ENCODE measurements at regions not wholly inside any gene's neighbourhood (a gene's known extent, or its start where the extent isn't known, plus 50 kb on each side); places are given as distances from the start of the nearest gene placed in this dataset.
"Not testable (repeated sequence)": the region's sequence is repeated elsewhere in the genome, so short reads cannot be mapped to it uniquely, and the experiment has no call there.

DNA sequence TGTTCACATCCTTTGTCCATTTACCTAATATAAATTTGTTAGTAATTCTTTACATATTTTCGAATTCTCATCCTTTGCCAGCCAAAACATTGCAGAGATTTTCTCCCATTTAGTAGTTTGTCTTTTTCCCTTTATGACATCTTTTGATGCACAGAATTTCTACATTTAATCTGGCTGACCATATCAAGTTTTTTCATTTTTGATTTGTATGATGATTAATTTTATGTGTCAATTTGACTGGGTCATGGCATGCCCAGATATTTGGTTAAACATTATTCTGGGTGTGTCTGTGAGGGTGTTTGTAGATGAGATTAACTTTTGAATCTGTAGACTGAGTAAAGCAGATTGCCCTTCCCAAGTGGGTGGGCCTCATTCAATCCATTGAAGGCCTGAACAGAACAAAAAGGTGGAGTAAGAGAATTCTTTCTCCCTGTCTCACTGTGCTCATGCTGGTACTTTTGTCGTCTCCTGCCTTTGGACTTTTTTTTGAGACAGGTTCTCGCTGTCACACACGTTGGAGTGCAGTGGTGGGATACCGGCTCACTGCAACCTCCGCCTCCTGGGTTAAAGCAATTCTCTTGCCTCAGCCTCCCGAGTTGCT lies 72.1 kb upstream of the EPB41L1 start:
- no peak for DNase-seq (ENCODE audit: low read depth)

DNA sequence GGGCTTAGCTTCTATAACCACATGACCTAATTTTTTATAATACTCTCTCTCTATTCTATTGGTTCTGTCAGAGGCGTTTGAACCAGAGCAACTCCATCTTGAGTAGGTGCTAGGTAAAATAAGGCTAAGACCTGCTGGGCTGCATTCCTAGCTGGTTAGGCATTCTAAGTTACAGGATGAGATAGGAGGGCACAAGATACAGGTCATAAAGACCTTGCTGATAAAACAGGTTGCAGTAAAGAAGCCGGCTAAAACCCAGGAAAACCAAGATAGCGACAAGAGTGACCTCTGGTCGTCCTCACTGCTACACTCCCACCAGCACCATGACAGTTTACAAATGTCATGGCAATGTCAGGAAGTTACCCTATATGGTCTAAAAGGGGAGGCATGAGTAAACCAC lies 71.3 kb upstream of the EPB41L1 start:
- DNase-seq (ENCODE audit: low read depth) = not testable (repeated sequence)

DNA sequence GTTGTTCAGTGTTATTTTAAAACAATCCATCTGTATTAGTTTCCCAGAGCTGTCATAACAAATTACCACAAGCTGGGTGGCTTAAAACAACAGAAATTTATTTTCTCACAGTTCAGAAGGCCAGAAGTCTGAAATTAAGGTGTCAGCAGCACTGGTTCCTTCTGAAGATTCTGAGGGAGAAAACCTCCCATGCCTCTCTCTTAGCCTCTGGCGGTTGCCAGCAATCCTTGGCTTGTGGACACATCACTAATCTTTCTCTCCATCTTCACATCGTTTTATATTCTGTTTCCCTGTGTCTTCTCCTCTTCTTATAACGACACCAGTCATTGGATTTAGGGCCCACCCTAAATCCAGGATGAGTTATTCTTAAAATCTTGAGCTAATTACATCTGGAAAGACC lies 70.2 kb upstream of the EPB41L1 start:
- no peak for DNase-seq (ENCODE audit: low read depth)

DNA sequence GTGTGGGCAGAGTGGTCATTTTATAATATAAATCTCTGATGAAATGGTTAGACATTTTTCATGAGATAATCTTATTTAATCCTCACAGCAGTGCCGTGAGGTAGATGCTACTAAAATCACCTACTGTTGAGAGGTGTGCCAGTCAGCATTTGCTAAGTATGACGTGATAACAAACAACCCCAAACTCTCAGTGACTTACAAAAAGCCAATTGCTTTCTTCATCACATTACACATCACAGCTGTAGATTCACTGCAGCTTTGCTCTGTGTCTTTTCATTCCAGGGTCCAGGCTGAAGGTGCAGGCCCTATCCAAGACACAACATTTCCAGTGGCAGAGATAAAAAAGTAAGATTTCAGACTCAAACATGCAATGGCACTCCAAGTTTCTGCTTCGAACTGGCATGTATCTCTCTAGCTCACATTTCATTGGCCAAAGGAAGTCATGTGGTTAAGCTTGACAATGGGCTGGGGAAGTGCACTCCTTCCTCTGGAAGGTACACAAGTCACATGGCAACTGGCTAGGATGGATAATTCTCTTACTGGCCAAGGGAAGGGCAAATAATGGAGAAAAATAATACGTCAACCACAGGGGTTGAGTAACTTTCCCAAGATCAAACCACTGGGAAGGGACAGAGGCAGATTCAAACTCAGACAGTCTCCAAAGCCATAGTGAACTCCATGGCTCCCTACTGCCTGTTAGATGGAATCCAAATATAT lies 69.5 kb upstream of the EPB41L1 start:
- DNase-seq (ENCODE audit: low read depth) = no peak

DNA sequence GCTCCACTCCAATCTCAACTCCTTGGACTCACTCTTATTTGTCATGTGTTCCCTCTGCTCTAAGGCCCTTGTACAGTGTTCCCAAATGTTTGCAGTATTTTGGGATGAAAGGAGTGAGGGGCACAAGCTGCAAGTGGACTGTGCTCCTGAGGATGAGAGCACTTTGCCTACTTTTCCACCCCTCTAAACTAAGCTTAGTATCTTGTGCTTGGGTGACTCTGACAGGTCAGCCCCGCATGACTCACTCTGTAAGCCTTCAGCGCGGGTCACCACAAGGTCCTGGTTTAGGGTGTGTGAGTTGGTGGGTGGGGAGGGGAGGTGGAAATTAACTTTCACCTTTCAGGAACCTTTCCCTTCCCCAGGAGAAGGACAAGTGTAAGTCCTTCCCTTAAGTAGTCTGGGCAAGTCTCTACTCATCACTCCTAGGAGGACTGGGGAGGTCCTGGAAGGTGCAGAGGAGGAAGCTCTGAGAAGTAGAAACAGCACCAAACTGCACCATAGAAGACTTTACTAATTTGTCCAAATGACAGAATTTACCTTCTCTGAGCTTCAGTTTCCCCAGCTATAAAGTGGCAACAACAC lies 68.8 kb upstream of the EPB41L1 start:
- no peak for DNase-seq (ENCODE audit: low read depth)

DNA sequence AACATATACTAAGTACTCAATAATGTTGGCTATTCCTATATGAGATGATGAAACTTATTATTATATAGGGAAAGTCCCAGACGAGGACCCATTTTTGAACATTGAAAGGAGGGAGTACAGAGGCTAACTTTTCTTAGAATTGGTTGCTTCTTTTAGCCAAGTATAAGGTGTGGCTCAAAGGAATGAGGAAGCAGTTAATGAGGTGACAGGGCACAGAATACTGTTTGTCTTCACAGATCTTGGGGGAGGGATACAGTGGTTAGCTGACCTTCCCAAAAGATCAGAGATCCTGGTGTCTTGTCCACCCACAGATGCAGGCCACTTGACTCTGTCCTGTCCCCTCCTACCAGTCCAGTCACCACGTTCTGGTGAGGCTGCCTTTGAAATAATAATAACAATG lies 67.8 kb upstream of the EPB41L1 start:
- no peak for DNase-seq (ENCODE audit: low read depth)

DNA sequence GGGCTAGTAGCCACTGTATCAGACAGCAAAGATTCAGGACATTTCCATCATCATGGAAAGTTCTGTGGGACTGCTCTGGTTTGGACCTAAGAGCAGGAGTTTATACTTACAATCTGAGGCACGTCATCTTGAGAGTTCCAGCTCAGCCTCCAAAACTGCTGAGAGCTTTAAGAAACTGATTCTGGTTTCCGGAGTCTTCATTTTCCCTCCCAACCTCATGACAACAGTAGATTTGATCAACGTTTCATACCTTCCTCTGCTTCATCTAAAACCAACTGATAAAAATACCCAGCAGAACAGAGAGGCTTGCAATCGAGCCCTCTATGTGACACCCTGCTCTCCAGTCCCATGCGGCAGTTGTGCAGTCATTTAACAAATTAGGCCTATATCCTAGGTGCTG lies 64.3 kb upstream of the EPB41L1 start:
- no peak for DNase-seq (ENCODE audit: low read depth)

DNA sequence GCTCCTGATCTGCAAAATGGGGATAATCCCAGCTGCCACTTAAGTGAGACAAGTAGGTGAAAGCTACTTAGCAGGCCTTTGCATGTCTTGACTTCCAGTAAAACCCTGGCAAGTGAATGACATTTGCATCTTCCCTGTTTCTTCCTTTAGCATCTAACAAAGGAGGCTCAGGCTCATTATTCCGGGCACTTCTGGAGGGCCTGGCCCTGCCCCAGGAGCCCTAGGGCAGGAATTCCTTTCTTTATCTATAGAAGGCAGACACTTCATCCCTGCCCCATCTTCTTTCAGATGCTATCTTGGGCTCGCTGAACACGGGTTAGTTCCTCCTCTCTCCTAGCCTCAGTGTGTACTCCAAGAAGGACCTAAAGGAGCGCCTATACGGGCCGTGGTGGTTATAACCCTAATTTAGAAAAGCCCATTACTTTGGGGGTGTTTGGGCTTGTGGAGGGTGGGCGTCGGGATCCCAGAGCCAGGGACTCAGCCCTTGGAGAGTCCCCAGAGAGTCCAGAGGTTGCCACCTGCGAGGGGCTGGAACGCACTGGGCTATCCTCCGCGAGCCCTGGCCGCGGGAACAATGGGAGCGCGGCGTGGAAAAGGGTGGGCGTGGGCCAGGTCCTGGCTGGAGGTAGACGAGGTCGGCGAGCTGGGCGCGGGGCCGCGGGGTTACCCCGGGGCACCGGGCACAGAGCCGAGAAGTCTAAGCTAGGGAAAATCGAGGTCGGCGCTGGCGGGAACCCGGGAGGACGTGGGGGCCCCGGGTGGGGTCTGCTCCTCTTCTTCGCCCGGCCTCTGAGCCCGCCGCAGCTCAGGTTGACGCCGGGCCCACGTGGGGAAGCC lies 62.8 kb upstream of the EPB41L1 start:
- no peak for DNase-seq (ENCODE audit: low read depth)

DNA sequence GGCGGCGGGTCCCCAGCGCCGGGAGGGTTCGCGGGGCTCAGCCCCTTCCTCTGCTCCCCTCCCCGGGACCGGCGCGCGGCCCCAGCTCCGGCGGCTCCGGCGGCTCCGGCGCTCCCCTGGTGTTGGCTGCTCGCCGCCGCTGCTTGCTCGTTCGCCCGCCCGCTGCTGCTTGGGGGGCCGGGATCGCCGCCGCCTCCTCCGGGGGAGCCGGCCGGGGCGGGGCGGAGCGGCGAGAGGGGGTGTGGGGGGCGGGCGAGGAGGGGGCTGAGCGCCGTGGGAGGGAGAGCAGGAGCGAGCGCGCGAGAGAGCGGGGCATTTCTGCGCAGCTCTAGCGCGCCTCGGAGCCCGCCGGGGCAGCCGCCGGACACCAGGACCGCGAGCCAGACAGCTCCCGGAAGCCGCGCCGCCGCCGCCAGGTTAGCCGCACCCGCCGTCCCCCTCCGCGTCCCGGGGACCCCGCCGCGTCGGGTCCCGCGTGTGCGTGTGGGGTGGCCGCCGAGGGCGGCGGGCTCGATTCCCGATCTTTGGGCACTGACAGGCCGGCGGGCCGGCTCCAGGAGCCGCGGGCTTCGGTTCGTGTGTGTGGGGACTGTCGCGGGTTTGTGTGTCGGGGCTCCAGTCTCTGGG lies 62.0 kb upstream of the EPB41L1 start:
- no peak for DNase-seq (ENCODE audit: low read depth)

DNA sequence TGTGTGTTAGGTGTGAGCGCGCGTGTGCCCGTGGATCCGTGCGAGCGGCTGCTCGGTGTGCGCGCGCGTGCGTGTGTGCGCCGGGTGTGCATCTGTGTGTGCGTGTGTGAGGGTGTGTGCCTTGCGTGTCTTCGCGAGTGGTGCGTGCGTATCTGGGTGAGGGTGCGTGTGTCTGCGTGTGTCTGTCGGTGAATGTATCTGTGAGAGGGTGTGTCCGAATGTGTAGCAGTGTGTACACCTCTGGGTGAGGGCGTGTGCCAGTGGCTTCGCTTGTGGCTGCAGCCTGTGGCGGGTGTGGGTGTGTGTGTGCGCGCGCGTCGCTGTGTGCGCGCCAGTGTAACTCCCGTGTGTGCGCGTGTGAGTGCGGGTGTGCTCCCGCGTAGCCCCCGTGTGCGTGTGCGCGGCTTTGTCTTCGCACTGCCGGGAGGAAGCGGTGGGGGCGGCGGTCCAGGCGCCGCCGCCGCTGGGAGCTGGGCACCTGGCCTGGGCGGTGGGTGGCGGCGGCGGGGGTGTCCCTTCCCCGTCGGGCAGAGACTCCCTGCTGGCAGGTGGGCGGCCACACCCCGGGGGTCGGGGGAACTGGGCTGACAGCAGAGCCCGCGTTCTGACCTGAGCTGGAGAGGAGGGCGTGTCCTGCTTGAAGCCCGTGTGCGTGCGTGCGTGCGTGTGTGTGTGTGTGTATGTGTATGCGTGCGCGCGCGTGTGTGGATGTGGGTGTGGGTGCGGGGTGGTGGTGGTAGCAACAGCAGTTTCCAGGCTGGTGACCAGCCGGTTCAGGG lies 61.3 kb upstream of the EPB41L1 start:
- peak; percentile 6 for DNase-seq (ENCODE audit: low read depth)

DNA sequence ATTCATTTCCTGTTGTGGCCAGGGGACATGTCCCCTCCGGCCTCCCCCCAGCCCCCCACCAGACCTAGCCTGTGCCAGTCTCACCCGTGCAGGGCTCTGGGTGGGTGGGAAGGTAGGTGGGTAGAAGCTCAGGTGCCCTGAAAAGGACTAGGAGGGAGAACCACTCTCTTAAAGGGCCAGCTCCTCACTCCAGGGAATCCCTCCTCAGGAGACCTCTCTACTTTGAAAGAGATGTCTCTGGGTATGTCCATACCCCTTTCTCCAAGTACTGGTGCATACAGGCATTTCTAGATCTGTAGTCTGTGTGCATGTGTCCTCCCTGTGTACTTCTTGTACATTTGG lies 60.8 kb upstream of the EPB41L1 start:
- no peak for DNase-seq (ENCODE audit: low read depth)

DNA sequence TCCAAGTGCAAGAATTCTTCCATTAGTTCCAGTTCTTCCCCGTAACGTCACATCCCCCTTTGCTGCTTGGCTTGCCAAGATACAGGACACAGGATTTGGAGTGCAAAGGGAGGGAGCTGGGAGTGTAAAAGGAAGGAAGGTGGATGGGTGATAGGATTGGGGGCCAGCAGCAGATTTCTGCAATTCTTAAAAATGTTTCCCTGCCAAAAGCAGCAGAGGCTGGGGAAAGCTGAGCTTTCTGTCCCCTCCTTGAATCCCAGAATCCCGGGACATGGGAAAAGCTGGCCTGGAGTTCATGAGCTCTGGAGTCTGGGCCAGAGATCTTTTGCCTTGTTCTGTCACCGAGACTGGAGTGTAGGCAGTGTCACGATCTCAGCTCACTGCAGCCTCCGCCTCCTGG lies 60.0 kb upstream of the EPB41L1 start:
- no peak for DNase-seq (ENCODE audit: low read depth)

DNA sequence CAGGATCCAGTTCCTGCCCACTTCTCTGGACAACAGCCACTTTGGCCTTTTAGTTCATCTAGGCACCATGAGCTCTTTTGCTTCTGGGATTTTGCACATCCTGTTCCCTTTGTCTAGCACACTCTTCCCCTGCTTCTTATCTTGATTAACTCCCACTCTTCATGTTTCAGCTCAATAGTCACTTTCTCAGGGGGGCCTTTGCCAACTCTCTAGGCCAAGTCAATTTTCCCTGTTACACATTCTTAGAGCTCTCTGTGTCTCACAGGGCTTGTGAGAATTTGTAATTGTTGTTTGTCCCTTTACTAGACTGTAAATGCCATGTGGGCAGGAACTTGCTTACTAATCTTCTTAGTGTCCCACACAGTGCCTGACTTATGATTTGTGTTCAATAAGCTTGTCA lies 58.1 kb upstream of the EPB41L1 start:
- DNase-seq (ENCODE audit: low read depth) = no peak

DNA sequence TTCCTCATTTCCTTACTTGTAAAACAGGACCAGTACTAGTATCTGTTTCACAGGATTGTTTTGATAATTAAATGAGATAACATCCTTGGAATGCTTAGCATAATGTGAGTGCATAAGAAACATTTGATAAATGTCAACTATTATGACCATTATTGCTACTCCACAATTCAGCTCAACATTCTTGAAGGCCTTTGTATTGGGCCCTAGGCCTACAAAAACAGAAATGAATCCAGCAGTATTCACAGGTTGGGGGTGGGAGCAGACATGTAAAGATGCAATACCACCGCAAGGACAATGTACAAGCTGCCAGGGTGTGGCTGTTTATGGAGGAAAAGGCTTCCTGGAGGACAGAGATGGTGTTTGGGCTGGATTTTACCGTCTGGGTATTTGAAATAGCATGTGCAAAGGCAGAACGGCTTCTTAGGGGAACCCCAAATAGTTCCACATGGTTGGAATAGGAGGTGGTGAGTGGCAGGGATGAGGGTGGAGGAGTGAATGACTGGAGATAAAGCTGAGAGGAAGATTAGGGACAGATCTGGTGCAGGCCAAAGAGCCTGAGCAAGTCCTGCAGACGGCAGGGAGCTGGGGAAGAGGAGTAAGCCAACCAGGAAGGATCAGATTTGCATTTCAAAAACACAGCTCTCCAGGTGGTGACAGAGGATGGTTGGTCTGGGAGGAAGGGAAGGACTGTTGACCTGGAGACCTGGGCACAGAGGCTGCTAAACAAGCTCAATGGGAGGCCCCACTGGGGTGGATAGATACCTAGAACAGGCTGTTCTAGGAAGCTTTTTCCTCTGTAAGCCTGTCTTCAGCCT lies 57.0 kb upstream of the EPB41L1 start:
- no peak for DNase-seq (ENCODE audit: low read depth)

DNA sequence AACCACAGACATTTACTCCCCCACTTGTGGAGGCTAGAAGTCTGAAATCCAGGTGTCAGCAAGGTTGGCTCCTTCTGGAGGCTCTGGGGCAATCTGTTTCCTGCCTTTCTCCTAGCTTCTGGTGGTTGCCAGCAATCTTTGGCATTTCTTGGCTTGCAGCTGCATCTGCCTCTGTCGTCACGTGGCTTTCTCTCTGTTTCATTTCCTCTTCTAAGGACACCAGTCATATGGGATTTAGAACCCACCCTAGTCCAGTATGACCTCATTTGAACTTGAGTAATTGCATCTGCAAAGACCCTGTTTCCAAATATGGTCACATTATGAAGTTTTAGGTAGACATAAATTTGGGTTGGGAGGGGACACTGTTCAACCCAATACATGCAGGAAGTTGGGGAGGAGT lies 56.2 kb upstream of the EPB41L1 start:
- no peak for DNase-seq (ENCODE audit: low read depth)

DNA sequence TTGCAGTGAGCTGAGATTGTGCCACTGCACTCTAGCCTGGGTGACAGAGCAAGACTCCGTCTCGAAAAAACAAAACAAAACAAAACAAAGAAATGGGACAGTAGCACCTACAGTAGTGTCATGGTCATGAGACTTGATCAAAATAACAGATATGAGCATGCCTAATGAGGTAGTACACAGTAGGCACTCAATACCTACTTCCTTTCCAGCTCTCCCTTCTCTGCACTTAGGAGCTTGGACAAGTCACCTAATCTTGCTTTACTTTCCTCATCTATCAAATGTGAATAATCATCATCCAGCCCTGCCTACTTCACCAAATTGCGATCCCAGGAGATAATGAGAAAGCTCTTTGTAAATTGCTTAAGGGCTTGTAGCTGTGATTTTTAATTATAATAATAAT lies 55.4 kb upstream of the EPB41L1 start:
- no peak for DNase-seq (ENCODE audit: low read depth)

DNA sequence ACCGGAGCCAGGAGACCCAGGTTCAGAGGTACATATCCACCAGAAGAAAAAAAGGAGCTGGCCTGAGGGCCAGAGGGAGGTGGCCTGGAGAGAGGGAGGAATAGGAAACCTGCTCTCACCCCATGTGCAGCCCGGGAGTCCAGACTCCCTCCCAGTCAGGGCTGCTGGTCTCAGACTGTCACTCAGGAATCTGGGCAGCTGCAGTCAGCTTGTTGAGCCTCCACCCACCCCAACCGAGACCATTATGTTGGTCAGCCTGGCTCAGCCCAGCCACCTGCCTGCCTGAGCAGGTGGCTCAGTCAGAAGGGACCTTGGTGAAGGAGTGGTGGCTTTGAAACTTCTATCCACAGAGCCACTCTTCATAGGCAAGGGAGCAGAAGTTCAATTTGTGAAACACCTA lies 53.3 kb upstream of the EPB41L1 start:
- no peak for DNase-seq (ENCODE audit: low read depth)

DNA sequence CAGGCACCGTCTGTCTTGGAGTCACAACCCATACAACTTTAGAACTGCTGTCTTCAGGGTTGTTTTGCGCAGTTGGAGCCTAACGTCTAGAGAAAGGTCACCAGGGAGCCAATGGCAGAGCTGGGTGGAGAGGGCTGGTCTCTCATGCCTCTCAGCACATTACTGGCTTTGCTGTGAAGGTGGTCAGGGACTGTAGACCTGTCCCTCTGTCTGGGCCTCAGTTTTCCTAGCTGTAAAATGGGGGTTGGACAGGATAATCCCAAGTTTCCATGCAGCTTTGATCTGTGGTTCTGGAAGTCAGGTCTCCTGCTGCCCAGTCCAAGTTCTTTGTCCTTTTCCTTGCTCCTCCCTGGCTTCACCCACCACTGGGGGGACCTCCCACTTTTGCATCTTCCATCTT lies 52.2 kb upstream of the EPB41L1 start:
- DNase-seq (ENCODE audit: low read depth) = no peak

DNA sequence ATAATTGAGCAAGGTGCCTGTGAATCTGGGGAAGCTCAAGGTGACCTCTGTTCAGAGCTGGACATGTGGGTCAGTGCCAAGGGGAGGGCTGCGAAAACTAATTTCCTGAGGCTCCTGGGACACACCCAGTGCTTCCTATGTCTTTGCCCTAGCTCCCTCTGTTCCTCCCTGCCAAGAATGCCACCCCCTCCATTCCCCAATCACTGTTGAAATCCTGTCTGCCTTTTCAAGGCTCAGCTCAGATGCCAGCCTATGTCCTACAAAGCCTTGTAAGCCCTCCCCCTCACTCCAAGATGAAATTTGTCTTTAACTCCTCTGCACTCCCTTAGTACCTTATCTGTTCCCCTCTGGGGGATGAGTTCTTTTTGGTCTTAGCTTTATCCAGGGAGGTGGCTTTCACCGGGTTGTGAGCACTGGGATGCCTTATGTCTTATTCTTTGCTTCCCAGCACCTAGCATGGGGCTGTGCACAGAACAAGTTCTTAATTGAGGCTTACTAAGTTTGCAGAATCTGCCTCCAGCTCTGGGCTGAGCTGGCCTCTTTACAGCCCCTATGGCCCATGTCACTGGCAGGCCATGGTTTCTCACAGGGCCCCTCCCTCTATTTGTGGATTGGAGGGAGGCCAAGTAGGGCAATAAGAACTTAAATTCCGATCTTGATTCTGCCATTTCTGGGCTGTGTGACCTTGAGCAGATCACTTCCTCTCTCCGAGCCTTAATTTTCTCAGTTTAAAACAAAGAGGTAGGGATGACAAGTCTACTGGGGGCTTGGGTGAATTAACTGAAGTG lies 51.5 kb upstream of the EPB41L1 start:
- no peak for DNase-seq (ENCODE audit: low read depth)

DNA sequence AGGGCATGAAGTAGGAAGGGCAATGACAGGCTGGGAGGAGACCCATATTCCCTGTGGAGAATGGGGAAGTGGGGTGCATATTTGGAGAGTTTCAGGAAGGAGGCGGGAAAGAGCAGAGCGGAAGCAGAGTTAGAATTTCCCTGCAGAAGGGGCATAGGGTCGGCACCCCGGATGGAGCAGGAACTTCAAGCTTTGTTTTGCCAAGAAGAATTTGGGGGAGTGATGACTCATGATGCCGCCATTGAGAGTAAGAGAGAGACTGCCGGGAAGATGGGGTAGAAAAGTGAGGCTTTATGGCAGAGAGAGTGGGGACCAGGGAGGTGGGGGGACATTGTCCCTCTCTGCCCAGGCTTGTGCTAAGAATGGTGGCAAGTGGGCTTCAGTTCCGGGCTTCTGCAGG lies 50.3 kb upstream of the EPB41L1 start:
- DNase-seq (ENCODE audit: low read depth) = no peak
